Right atrium auricular region (tissue), 2 donors: ENCODE measurements at regions not wholly inside any gene's neighbourhood (a gene's known extent, or its start where the extent isn't known, plus 50 kb on each side); places are given as distances from the start of the nearest gene placed in this dataset.

Experiments
- DNase-seq: peaks from one replicate; pipeline ENCODE4 v3.0.0-alpha.2; 2019; ENCODE audit warnings: low spot score
- H3K27ac ChIP-seq, 2 donors: fragments of 200-600 bp; sonication (generic); 1 replicate in 1 of 2; 2 replicates in 1 of 2; pipeline ENCODE4 v1.5.1; 2016 to 2019
- H3K27me3 ChIP-seq, 2 donors: fragments of 200-600 bp; sonication (generic); one replicate each; pipeline versions ENCODE4 v1.5.1 to v1.6.0; 2017 to 2019
- H3K36me3 ChIP-seq: fragments of 200-600 bp; sonication (generic); one replicate; pipeline ENCODE4 v1.5.1; 2016
- H3K4me1 ChIP-seq, 2 donors: fragments of 200-600 bp; sonication (generic); one replicate each; pipeline versions ENCODE4 v1.5.1 to v1.6.0; 2017 to 2019
- H3K4me3 ChIP-seq, 2 donors: fragments of 200-600 bp; sonication (generic); 1 replicate in 1 of 2; 2 replicates in 1 of 2; pipeline ENCODE4 v1.5.1; 2017 to 2019; ENCODE audit warnings: mild to moderate bottlenecking in 1 of 2, moderate library complexity in 1 of 2
- H3K9me3 ChIP-seq, 2 donors: fragments of 200-600 bp; sonication (generic); one replicate each; pipeline ENCODE4 v1.5.1; 2019
- TF ChIP-seq, protein P1 (sequence below), 2 donors: fragments of 200-600 bp; sonication (generic); IDR thresholded peaks; one replicate each; pipeline ENCODE4 v1.5.1; 2019; ENCODE audit warnings: antibody characterized with exemption in 2 of 2

DNA sequence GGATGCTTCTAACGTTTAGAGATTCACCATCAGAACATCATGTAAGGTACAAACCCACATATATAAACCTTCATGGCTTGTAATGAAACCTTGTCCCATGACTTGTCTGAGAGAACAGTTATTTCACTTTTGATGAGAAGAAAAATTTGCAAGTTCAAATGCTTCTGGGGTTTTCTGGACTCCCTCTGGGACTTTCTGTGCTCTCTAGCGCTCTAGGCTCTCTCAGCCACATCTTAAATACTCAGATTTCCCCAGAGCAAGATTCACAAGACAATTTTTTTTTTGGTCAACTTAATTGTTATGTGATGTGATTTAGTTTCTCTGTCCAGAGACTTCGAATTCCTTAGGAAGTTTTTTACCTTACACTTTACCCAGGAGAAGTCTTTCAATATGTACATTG is 282.8 kb upstream of the EDNRB start:
- Histone ChIP-seq H3K27me3 (no peaks in the 10 kb centered on the region), H3K4me1 (no peaks in the 10 kb centered on the region), H3K4me3 (no peak overlapping the region), H3K27ac (no peak overlapping the region), H3K36me3 (no peaks in the 10 kb centered on the region), H3K9me3 (no peaks in the 10 kb centered on the region)
- no peak for DNase-seq
- TF ChIP-seq, protein P1, sequence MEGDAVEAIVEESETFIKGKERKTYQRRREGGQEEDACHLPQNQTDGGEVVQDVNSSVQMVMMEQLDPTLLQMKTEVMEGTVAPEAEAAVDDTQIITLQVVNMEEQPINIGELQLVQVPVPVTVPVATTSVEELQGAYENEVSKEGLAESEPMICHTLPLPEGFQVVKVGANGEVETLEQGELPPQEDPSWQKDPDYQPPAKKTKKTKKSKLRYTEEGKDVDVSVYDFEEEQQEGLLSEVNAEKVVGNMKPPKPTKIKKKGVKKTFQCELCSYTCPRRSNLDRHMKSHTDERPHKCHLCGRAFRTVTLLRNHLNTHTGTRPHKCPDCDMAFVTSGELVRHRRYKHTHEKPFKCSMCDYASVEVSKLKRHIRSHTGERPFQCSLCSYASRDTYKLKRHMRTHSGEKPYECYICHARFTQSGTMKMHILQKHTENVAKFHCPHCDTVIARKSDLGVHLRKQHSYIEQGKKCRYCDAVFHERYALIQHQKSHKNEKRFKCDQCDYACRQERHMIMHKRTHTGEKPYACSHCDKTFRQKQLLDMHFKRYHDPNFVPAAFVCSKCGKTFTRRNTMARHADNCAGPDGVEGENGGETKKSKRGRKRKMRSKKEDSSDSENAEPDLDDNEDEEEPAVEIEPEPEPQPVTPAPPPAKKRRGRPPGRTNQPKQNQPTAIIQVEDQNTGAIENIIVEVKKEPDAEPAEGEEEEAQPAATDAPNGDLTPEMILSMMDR (IDR thresholded peaks at IDR 0.05): no peak

DNA sequence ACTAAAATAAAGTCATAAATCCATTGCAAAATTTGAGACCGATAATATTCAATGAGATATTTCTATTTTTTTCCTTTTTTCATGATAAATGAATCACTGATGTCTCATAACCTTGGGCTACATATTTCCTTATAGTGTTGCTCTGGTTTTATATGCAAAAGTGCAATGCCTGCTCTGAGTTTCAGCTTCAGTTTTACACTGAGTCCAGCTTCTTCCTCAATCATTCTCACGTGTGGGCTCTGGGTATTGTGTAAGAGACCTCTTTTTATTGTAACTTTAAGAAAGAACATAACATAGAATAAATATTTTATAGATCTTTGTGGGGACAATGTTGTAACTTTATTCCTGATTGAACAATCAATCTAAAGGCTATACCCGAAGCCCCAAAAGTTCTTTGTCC is 280.2 kb upstream of the EDNRB start:
- H3K27ac ChIP-seq: no peak overlapping the region
- no peaks in the 10 kb centered on the region for H3K27me3 ChIP-seq
- no peak overlapping the region for H3K4me3 ChIP-seq
- TF ChIP-seq, protein P1 (IDR thresholded peaks at IDR 0.05): no peak
- DNase-seq: no peak
- H3K36me3 ChIP-seq: no peaks in the 10 kb centered on the region
- H3K9me3 ChIP-seq: no peaks in the 10 kb centered on the region
- H3K4me1 ChIP-seq: no peaks in the 10 kb centered on the region

- no peaks in the 10 kb centered on the region for H3K4me1 ChIP-seq
- H3K36me3 ChIP-seq: no peaks in the 10 kb centered on the region
- no peak overlapping the region for H3K4me3 ChIP-seq
- no peaks in the 10 kb centered on the region for H3K27me3 ChIP-seq
- TF ChIP-seq, protein P1 (IDR thresholded peaks at IDR 0.05): no peak
- no peaks in the 10 kb centered on the region for H3K9me3 ChIP-seq
- H3K27ac ChIP-seq: no peak overlapping the region
- no peak for DNase-seq
Observed at GRCh38 chr13:78198419-78198818, 279.8 kb upstream of the EDNRB start.

DNA sequence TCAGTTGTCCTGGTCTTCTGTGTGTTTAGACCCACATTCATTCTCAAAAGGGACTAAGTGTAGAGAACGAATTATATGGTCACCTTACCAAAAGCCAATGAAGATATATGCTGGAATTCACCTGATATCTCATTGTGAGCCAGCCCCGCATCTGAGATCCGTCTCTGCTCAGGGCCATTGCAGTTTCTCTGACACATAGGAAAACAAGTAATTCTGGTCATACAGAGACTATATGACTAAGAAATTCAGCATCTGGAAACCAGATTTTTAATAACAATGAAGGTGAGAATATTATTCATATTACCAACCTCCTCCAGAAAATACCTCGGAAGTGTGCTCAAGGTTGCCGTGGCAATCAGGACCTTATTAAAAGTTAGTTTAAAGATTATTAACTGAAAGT is 278.6 kb upstream of the EDNRB start:
- Histone ChIP-seq H3K4me3 (no peak overlapping the region), H3K9me3 (no peaks in the 10 kb centered on the region), H3K36me3 (no peaks in the 10 kb centered on the region), H3K27ac (no peak overlapping the region), H3K27me3 (no peaks in the 10 kb centered on the region), H3K4me1 (no peaks in the 10 kb centered on the region)
- no peak for DNase-seq
- TF ChIP-seq, protein P1 (IDR thresholded peaks at IDR 0.05): no peak

- TF ChIP-seq, protein P1 (IDR thresholded peaks at IDR 0.05): no peak
- Histone ChIP-seq H3K36me3 (no peaks in the 10 kb centered on the region), H3K27me3 (no peaks in the 10 kb centered on the region), H3K27ac (no peak overlapping the region), H3K4me3 (no peak overlapping the region), H3K4me1 (no peaks in the 10 kb centered on the region), H3K9me3 (no peaks in the 10 kb centered on the region)
- no peak for DNase-seq
Observed at GRCh38 chr13:78194904-78195639, 276.4 kb upstream of the EDNRB start.

- no peaks in the 10 kb centered on the region for H3K27me3 ChIP-seq
- no peaks in the 10 kb centered on the region for H3K9me3 ChIP-seq
- no peak overlapping the region for H3K27ac ChIP-seq
- TF ChIP-seq, protein P1 (IDR thresholded peaks at IDR 0.05): no peak
- no peaks in the 10 kb centered on the region for H3K4me1 ChIP-seq
- no peaks in the 10 kb centered on the region for H3K36me3 ChIP-seq
- DNase-seq: no peak
- no peak overlapping the region for H3K4me3 ChIP-seq
Observed at GRCh38 chr13:78193846-78194245, 275.2 kb upstream of the EDNRB start.
